ENCODE measurements at regions not wholly inside any gene's neighbourhood (a gene's known extent, or its start where the extent isn't known, plus 50 kb on each side); places are given as distances from the start of the nearest gene placed in this dataset.
A peak's percentile ranks its signal among the peaks of the same experiment; 100 is the strongest.

GRCh38 chr3:160132226-160132625, 93.0 kb upstream of the C3orf80 start:
- DNase-seq, result no peak

GRCh38 chr3:160133757-160134156, 91.5 kb upstream of the C3orf80 start:
- DNase-seq, result no peak

- DNase-seq, result no peak
These were observed 90.8 kb upstream of the C3orf80 start for GRCh38 chr3:160134454-160134853.

GRCh38 chr3:160134964-160135363, 90.3 kb upstream of the C3orf80 start:
- DNase-seq, result peak; percentile 87 to 89

- no peak for DNase-seq
These were observed 89.4 kb upstream of the C3orf80 start for GRCh38 chr3:160135851-160136250.

GRCh38 chr3:160136421-160136820, 88.8 kb upstream of the C3orf80 start:
- no peak for DNase-seq

GRCh38 chr3:160139291-160139690, 85.9 kb upstream of the C3orf80 start:
- no peak for DNase-seq

GRCh38 chr3:160140756-160141155, 84.5 kb upstream of the C3orf80 start:
- DNase-seq, result no peak

- DNase-seq, result no peak
These were observed 83.6 kb upstream of the C3orf80 start for GRCh38 chr3:160141485-160142185.

GRCh38 chr3:160143482-160143881, 81.7 kb upstream of the C3orf80 start:
- no peak for DNase-seq

GRCh38 chr3:160150066-160150465, 75.2 kb upstream of the C3orf80 start:
- DNase-seq, result no peak

GRCh38 chr3:160150525-160150924, 74.7 kb upstream of the C3orf80 start:
- no peak for DNase-seq

- no peak for DNase-seq
These were observed 72.6 kb upstream of the C3orf80 start for GRCh38 chr3:160152638-160153037.

- no peak for DNase-seq
These were observed 71.2 kb upstream of the C3orf80 start for GRCh38 chr3:160154033-160154432.

GRCh38 chr3:160154596-160154995, 70.6 kb upstream of the C3orf80 start:
- no peak for DNase-seq

- no peak for DNase-seq
These were observed 67.9 kb upstream of the C3orf80 start for GRCh38 chr3:160157321-160157720.

GRCh38 chr3:160159341-160159740, 65.9 kb upstream of the C3orf80 start:
- DNase-seq, result no peak

- DNase-seq, result no peak
These were observed 65.4 kb upstream of the C3orf80 start for GRCh38 chr3:160159806-160160205.

GRCh38 chr3:160161921-160162320, 63.3 kb upstream of the C3orf80 start:
- DNase-seq, result no peak

GRCh38 chr3:160162440-160162839, 62.8 kb upstream of the C3orf80 start:
- no peak for DNase-seq

- DNase-seq, result peak in 1 of 2 donors; percentile 43
These were observed 61.9 kb upstream of the C3orf80 start for GRCh38 chr3:160163229-160163878.

GRCh38 chr3:160168246-160168645, 57.0 kb upstream of the C3orf80 start:
- DNase-seq, result no peak

GRCh38 chr3:160169139-160169976, 55.9 kb upstream of the C3orf80 start:
- no peak for DNase-seq
